ENCODE measurements at regions not wholly inside any gene's neighbourhood (a gene's known extent, or its start where the extent isn't known, plus 50 kb on each side); places are given as distances from the start of the nearest gene placed in this dataset.
"Not testable (repeated sequence)": the region's sequence is repeated elsewhere in the genome, so short reads cannot be mapped to it uniquely, and the experiment has no call there.

DNA sequence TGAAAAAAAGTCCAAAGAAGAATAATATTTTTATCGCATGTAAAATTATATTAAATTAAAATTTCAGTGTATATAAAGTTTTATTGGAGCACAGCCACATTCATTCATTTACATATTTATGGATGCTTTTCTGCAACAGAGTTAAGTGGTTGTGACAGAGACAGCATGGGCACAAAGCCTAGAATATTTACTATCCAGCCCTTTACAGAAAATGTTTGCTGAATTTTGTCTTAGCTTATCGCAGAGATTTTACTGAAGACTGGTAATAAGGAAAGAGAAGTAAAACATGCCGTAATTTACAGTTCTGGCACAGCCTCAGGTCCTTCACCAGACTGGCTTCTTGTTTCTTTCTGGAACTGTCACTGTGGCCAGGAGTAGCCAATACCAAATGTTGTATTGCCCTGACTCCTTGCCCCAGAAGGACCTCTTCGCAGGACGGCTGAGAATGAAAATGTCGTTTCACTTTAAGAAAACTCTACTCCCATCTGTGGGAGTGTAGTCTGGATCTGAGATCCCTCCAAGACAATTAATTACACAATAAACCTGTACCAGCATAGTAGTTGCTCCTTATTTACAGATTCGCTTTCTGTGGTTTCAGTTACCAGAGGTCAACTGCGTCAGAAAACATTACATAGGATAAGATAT is 94.9 kb upstream of the GOT2 start:
- DNase-seq, result no peak

- no peak for DNase-seq
These were observed 90.1 kb upstream of the GOT2 start for GRCh38 chr16:58824201-58824600.

DNA sequence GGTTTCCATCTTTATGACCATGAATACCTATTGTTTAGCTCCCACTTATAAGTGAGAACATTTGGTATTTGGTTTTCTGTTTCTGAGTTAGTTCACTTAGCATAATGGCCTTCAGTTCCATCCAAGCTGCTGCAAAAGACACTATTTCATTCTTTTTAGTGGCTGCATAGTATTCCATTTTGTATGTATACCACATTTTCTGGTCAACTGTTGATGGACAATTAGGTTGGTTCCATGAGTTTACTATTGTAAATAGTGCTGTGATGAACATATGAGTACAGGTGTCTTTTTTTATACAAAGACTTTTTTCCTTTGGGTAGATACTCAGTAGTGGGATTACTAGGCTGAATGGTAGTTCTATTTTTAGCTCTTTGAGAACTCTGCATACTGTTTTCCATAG is 87.8 kb upstream of the GOT2 start:
- DNase-seq, result no peak

- no peak for DNase-seq
These were observed 86.3 kb upstream of the GOT2 start for GRCh38 chr16:58820411-58820810.

DNA sequence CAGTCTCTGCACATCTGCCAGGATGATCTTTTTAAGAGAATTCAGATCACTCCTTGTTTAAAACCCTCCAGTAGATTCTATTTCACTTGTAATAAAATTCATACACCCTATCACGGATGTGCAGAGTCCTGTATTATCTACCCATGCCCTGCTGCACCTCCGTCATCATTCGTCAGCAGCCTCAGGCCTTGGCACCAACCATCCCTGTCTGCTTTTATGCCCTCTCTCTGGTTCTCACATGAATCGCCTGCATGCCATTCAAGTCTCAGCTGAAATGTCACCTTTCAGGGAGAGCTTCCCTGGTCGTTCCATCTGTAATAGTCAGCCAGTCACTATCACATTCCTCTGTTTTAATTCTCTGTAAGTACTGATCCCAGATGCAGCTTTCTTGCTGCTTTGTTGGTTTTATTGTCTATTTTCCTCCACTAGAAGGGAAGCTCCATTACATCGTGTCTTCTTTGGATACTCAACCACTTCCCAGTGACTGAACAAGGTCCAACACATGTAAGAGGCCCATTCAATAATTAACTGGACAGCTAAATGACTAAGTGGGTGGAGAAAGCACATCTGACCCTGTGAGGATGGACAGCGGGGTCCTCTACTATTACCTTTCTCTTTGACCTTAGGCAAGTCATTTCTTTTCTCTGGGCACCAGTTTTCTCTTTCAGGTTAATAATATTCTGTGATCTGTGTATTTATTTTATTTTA is 81.2 kb upstream of the GOT2 start:
- no peak for DNase-seq

DNA sequence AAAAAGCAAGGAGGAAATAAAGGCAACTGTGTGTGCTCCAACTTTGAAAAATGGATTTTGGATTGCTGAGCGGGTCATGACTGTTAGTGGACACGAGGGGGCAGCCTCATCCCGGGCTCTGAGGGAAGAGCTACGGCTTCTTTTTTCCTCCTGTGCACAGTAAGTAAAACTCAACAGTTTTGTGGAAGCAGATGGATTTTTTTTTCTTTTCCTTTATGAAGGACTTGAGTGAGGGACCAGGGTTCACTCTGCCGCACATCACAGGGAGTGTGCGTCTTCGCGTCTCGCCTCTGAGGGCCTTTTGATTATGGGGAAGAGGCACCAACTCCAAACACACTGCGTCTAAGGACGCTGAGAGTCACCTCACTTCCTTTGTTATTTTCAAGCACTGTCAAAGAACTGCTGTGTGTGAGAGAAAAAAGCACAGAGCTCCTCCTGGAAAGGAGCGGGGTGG is 80.3 kb upstream of the GOT2 start:
- no peak for DNase-seq

- DNase-seq, result no peak
These were observed 75.1 kb upstream of the GOT2 start for GRCh38 chr16:58809213-58809612.

DNA sequence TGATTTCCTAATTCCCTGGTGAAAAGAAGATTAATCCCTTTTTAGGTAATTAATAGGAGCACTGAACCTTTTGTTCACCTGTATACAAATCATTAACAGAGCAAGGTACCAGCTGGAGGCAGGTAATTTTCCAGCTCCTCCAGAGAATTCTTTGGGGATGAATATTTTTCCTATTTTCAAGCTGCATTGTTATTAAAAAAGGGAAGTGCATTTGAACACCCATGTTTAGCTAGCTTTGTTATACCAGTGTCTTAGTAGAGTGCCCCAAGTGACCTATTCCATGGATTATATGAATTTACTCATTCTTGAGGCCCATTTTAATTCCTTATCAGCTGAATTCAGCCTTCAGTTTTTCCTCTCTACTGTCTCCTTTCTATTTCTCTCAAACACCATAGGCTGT is 73.2 kb upstream of the GOT2 start:
- DNase-seq, result no peak

GRCh38 chr16:58801838-58802237 is 67.7 kb upstream of the GOT2 start:
- no peak for DNase-seq

DNA sequence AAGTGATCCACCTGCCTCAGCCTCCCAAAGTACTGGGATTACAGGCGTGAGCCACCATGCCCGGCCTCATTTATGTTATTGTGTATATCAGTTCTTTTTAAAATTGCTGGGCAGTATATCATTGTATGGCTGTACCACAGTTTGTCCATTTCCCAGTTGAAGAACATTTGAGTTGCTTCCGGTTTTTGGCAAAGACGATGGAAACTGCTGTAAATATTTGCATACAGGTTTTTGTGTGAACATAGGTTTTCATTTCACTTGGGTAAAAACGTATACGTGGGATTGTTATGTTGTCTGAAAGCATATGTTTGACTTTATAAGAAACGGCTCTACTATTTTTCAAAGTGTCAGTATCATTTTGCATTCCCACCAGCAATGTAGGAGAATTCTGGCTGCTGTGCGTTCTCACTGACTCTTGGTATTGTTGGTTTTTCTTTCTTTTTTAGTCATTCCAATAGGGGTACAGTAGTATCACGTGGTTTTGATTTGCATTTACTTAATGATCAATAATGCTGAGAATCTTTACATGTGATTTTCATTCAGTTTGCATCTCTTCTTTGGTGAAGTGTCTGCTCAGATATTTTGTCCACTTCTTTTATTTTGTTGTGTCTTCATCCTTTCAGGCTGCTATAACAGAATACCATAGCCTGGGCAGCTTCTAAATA is 63.2 kb upstream of the GOT2 start:
- no peak for DNase-seq

DNA sequence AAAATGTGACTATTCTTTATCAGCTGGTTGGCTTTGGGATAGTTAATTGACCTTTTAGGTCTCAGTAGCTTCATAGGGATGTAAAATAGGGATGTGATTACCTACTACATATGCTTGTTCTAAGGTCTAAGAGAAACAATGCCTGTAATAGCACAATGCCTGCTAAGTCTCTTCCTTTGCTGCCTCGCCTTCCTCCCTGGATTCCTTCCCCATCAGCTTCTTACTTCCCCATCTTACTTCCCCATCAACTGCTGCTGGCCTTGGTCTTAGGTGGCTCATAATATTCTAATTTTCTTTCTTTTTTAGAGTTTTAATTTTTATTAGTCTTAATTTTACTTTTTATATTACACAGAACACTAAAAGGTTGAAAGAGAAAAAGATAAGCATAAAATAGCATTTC is 59.2 kb upstream of the GOT2 start:
- no peak for DNase-seq

DNA sequence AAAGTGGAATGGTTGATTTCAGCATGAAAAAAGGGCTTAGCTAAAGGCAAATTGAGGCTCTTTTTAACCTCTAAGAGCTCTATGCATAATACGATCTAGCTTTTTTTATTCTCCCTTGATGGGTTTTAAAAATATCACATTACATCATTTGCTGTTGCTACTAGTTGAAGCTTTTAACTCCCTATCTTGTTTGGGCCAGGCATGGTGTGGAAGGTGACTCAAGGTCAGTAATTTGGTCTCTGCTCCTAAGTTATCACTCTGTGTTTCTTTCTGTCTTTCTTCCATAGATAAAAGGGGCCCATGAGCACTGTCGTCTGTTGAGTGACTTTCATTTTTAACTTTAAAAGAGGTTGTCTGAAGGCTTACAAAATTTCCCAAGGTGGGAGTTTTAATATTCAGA is 58.1 kb upstream of the GOT2 start:
- no peak for DNase-seq

GRCh38 chr16:58790816-58791557 is 56.9 kb upstream of the GOT2 start:
- not testable (repeated sequence) for DNase-seq

- DNase-seq, result no peak
These were observed 55.2 kb upstream of the GOT2 start for GRCh38 chr16:58789351-58789750.

Data from COR-L47 (cell line).